IPS DF 6.9 (cell line): ENCODE measurements at regions not wholly inside any gene's neighbourhood (a gene's known extent, or its start where the extent isn't known, plus 50 kb on each side); places are given as distances from the start of the nearest gene placed in this dataset.

Experiments used
- DNase-seq: peaks from one replicate; pipeline ENCODE4 v3.0.0-alpha.2; 2013; ENCODE audit warnings: low read depth, low spot score
- H3K27ac ChIP-seq: one replicate; pipeline ENCODE4 v1.5.1; 2013; ENCODE audit warnings: low read length, control low read depth
- H3K27me3 ChIP-seq: 2 replicates; pipeline ENCODE4 v1.6.1; 2013; ENCODE audit warnings: mild to moderate bottlenecking, low read length; ENCODE audit not compliant: control insufficient read depth, insufficient read depth
- H3K36me3 ChIP-seq: 2 replicates; pipeline ENCODE4 v1.6.1; 2013; ENCODE audit warnings: low read length; ENCODE audit not compliant: control insufficient read depth, insufficient read depth
- H3K4me1 ChIP-seq: 2 replicates; pipeline ENCODE4 v1.6.1; 2013; ENCODE audit warnings: low read length; ENCODE audit not compliant: control insufficient read depth, insufficient read depth
- H3K4me3 ChIP-seq: 2 replicates; pipeline ENCODE4 v1.5.1; 2013; ENCODE audit warnings: mild to moderate bottlenecking, low read length
- H3K9me3 ChIP-seq: 2 replicates; pipeline ENCODE4 v1.6.1; 2013; ENCODE audit warnings: low read length, inconsistent platforms; ENCODE audit not compliant: control insufficient read depth, insufficient read depth
- WGBS: extraction: QIAGEN DNeasy Blood & Tissue Kit; methylation state at CpG from one replicate; pipeline ENCODE4 v1.1.7; 2013; ENCODE audit warnings: mixed read lengths, missing lambda C conversion rate; ENCODE audit not compliant: insufficient read length, insufficient coverage; 5-methylcytosine and 5-hydroxymethylcytosine counted together

GRCh38 chr3:109532257-109533216 is 195.2 kb upstream of the DPPA4 start:
- H3K9me3 ChIP-seq, result no peaks in the 10 kb centered on the region
- H3K4me3 ChIP-seq, result no peak overlapping the region
- no peaks in the 10 kb centered on the region for H3K4me1 ChIP-seq
- no CpG with 5 or more reads among the region's 6 CpGs for WGBS
- no peaks in the 10 kb centered on the region for H3K27me3 ChIP-seq
- H3K27ac ChIP-seq, result no peak overlapping the region
- DNase-seq, result peak; percentile 50
- H3K36me3 ChIP-seq, result no peaks in the 10 kb centered on the region

GRCh38 chr3:109545746-109546145 is 208.4 kb upstream of the DPPA4 start:
- no peaks in the 10 kb centered on the region for H3K9me3 ChIP-seq
- H3K4me1 ChIP-seq, result no peaks in the 10 kb centered on the region
- no peaks in the 10 kb centered on the region for H3K27me3 ChIP-seq
- no CpG with 5 or more reads among the region's 10 CpGs for WGBS
- H3K36me3 ChIP-seq, result no peaks in the 10 kb centered on the region
- H3K27ac ChIP-seq, result no peak overlapping the region
- DNase-seq, result no peak
- no peak overlapping the region for H3K4me3 ChIP-seq

- no peak overlapping the region for H3K4me3 ChIP-seq
- no peaks in the 10 kb centered on the region for H3K4me1 ChIP-seq
- H3K27me3 ChIP-seq, result no peaks in the 10 kb centered on the region
- H3K27ac ChIP-seq, result no peak overlapping the region
- H3K9me3 ChIP-seq, result no peaks in the 10 kb centered on the region
- no CpG with 5 or more reads among the region's 1 CpG for WGBS
- DNase-seq, result no peak
- no peaks in the 10 kb centered on the region for H3K36me3 ChIP-seq
Measured at GRCh38 chr3:109548192-109548938, 211.0 kb upstream of the DPPA4 start.

- H3K9me3 ChIP-seq, result no peaks in the 10 kb centered on the region
- no CpG with 5 or more reads among the region's 4 CpGs for WGBS
- no peak overlapping the region for H3K4me3 ChIP-seq
- no peaks in the 10 kb centered on the region for H3K27me3 ChIP-seq
- no peaks in the 10 kb centered on the region for H3K36me3 ChIP-seq
- H3K27ac ChIP-seq, result no peak overlapping the region
- no peak for DNase-seq
- no peaks in the 10 kb centered on the region for H3K4me1 ChIP-seq
Measured at GRCh38 chr3:109553591-109554371, 216.4 kb upstream of the DPPA4 start.

GRCh38 chr3:109559389-109559788 is 222.0 kb upstream of the DPPA4 start:
- Histone ChIP-seq H3K9me3 (no peaks in the 10 kb centered on the region), H3K4me1 (no peaks in the 10 kb centered on the region), H3K4me3 (no peak overlapping the region), H3K27me3 (no peaks in the 10 kb centered on the region), H3K27ac (no peak overlapping the region), H3K36me3 (no peaks in the 10 kb centered on the region)
- DNase-seq, result no peak
- no CpG with 5 or more reads among the region's 1 CpG for WGBS

GRCh38 chr3:109563149-109563548 is 225.8 kb upstream of the DPPA4 start:
- no peak for DNase-seq
- no peaks in the 10 kb centered on the region for H3K27me3 ChIP-seq
- no peaks in the 10 kb centered on the region for H3K4me1 ChIP-seq
- H3K4me3 ChIP-seq, result no peak overlapping the region
- WGBS, result no CpG with 5 or more reads among the region's 7 CpGs
- H3K9me3 ChIP-seq, result no peaks in the 10 kb centered on the region
- no peak overlapping the region for H3K27ac ChIP-seq
- H3K36me3 ChIP-seq, result no peaks in the 10 kb centered on the region

GRCh38 chr3:109569135-109569846 is 231.9 kb upstream of the DPPA4 start:
- WGBS, result no CpG with 5 or more reads among the region's 2 CpGs
- H3K27me3 ChIP-seq, result no peaks in the 10 kb centered on the region
- H3K27ac ChIP-seq, result no peak overlapping the region
- H3K9me3 ChIP-seq, result no peaks in the 10 kb centered on the region
- no peaks in the 10 kb centered on the region for H3K36me3 ChIP-seq
- no peak for DNase-seq
- no peak overlapping the region for H3K4me3 ChIP-seq
- no peaks in the 10 kb centered on the region for H3K4me1 ChIP-seq

- Histone ChIP-seq H3K9me3 (no peaks in the 10 kb centered on the region), H3K27ac (no peak overlapping the region), H3K27me3 (no peaks in the 10 kb centered on the region), H3K36me3 (no peaks in the 10 kb centered on the region), H3K4me3 (no peak overlapping the region), H3K4me1 (no peaks in the 10 kb centered on the region)
- no peak for DNase-seq
- WGBS, result no CpG with 5 or more reads among the region's 2 CpGs
Measured at GRCh38 chr3:109570408-109570807, 233.1 kb upstream of the DPPA4 start.

GRCh38 chr3:109572301-109572700 is 235.0 kb upstream of the DPPA4 start:
- no peak for DNase-seq

GRCh38 chr3:109596991-109597390 is 259.6 kb upstream of the DPPA4 start:
- Histone ChIP-seq H3K27me3 (no peaks in the 10 kb centered on the region), H3K9me3 (no peaks in the 10 kb centered on the region), H3K36me3 (no peaks in the 10 kb centered on the region), H3K27ac (no peak overlapping the region), H3K4me3 (no peak overlapping the region), H3K4me1 (no peaks in the 10 kb centered on the region)
- no CpG with 5 or more reads among the region's 4 CpGs for whole genome bisulfite sequencing
- DNase-seq, result no peak

More at GRCh38 chr3:109572301-109572700, 235.0 kb upstream of the DPPA4 start:
- WGBS, result no CpG with 5 or more reads among the region's 1 CpG
- H3K4me3 ChIP-seq, result no peak overlapping the region
- no peak overlapping the region for H3K27ac ChIP-seq
- H3K27me3 ChIP-seq, result no peaks in the 10 kb centered on the region
- H3K36me3 ChIP-seq, result no peaks in the 10 kb centered on the region
- no peaks in the 10 kb centered on the region for H3K9me3 ChIP-seq
- no peaks in the 10 kb centered on the region for H3K4me1 ChIP-seq
